MG63 (cell line): ENCODE measurements at regions not wholly inside any gene's neighbourhood (a gene's known extent, or its start where the extent isn't known, plus 50 kb on each side); places are given as distances from the start of the nearest gene placed in this dataset.

ENCODE experiments used
- DNase-seq: peaks from one replicate; pipeline ENCODE4 v3.0.0-alpha.2; 2020
- H3K27me3 ChIP-seq: fragments of 250-450 bp; sonication (Bioruptor Pico); 2 replicates; pipeline ENCODE4 v1.5.1; 2020; ENCODE audit warnings: mild to moderate bottlenecking, moderate library complexity
- H3K36me3 ChIP-seq: fragments of 250-450 bp; sonication (Bioruptor Pico); 2 replicates; pipeline ENCODE4 v1.5.1; 2020; ENCODE audit warnings: mild to moderate bottlenecking, moderate library complexity
- H3K4me3 ChIP-seq: fragments of 250-450 bp; sonication (Bioruptor Pico); 2 replicates; pipeline ENCODE4 v1.5.1; 2020; ENCODE audit warnings: mild to moderate bottlenecking, moderate library complexity
- H3K9me3 ChIP-seq: fragments of 250-450 bp; sonication (Bioruptor Pico); 2 replicates; pipeline ENCODE4 v1.5.1; 2020; ENCODE audit warnings: mild to moderate bottlenecking, moderate library complexity

DNA sequence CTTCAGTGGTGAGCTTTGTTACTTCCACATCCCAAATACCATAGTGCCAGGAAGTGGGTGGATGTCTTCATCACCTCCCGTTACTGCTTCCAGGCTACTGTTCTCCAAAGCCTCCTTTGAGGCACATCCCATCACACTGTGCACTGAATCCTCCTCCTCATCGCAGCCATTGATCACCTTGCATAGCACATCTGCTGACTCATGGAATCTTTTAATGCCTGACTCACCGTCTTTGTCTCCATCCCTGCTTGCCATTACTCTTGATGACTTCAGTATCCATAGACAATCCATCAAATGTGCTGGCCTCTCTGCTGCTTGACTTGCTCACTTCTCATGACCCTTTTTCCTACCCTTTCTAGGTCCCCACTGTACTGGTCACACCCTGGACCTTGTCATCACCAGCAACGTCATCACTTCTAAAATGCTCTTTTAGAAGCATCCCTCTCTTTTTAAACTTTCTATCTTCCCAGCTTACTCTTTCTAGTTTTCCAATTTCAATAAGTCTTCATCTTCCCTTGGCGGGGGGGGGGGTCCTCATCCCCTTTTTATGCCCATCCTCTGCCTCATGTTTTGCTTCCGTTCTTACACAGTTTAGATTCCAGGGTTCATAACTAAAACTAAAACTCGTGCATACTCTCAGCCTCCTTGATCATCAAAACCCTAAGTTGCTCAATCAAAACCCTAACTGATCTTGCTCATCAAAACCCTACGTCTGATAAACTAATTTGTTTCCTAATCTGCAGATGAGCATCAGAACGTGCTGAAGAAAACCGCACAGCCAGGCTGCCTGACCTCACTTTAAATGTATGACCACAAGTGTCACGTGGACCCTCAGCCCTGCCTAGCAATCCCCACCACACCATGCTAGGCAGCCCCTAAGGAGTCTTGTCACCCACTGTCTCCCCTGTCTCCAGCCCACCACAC is 289.7 kb upstream of the ZFHX3 start:
- Histone ChIP-seq H3K27me3 (no peaks in the 10 kb centered on the region), H3K36me3 (no peaks in the 10 kb centered on the region), H3K9me3 (no peaks in the 10 kb centered on the region), H3K4me3 (no peak overlapping the region)
- no peak for DNase-seq

DNA sequence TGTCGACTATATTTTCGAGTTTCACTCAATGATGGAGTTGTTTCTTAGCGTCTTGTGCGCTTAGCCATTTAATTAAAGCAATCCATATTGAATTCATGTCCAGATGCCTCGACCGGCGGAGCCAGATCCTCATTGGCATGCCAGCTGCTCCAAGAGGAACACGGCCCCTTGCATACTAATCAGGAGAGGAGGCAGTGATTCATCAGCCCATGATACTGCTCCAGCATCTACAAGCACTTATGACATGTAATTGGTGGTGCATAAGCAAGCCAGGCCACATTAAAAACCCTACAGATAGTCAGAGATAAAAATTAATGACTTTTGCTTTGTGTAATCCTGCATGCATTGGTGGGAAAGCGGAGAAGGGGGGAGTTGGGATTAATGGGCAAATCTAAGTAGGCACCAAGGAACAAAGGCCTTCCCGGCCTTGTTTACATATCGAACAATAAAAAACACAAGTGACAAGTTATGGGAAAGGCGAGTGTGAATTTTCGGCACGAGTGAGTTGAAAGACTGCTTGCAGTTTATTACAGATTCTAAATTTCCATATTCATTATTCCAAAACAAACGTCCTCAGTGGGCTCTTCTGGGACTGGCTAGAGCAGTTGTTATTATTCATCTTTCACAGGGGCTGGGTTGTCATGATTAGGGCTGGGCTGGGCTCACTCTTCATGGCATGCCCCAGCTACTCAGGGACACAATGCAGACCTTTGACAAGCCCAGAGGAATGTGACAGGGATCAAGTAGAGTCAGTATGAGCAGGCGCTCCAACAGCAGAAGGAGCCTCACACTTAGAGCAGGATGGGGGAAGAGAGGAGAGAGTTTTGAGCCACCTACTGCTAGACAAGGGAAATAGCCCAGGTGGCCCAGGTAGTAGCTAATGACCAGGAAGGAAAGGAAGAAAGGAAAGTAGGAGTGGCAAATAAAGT is 281.7 kb upstream of the ZFHX3 start:
- Histone ChIP-seq H3K9me3 (no peaks in the 10 kb centered on the region), H3K36me3 (no peaks in the 10 kb centered on the region), H3K27me3 (no peaks in the 10 kb centered on the region), H3K4me3 (no peak overlapping the region)
- no peak for DNase-seq

DNA sequence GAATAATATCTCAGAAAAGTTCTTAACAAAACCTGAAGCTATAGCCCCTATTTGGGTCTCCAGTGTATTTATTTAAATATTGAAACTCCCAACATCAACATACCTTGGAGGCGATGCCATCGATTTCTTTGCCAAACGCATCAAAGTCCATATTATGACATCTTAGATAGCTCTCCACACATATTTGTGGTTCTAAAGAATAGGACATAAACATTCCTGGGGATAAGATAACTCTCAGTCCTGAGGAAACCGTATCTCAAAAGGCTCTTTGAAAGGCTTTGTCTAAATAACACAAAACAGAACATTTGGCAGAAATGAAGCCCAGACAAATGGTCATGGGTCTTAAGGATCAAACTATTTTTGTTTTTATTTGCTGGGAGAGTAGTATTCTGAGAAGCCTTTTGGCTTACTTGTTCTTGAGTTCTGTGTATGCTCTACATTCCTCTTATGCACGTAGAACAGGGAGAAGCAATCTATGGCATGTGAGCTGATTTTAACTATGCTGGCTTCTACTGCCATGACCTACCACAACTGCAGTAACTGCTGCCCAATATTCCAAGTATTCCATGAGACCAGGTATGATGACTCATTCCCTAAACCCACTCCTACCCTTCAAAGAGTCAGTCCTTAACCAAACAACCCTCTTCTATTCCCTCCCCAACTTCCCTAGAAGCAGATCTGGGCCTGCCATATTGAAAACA is 279.0 kb upstream of the ZFHX3 start:
- no peaks in the 10 kb centered on the region for H3K27me3 ChIP-seq
- DNase-seq = no peak
- H3K4me3 ChIP-seq = no peak overlapping the region
- no peaks in the 10 kb centered on the region for H3K36me3 ChIP-seq
- no peaks in the 10 kb centered on the region for H3K9me3 ChIP-seq

DNA sequence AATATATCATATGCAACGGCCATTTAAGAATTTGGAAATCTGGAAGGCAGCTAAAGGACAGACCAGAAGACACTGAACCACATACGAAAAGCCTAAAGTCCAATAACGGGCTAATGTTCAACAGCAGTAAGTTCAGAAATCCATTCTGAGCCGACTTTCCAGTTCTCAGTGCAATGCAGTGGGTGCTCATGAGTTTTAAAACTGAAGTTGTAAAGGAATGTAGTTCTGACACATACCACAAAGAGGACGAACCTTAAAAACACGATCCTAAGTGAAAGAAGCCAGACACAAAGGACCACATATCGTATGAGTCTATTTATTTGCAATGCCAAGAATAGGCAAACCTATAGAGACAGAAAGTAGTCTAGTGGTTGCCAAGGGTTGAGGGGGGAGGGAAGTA is 278.3 kb upstream of the ZFHX3 start:
- no peak overlapping the region for H3K4me3 ChIP-seq
- no peaks in the 10 kb centered on the region for H3K27me3 ChIP-seq
- no peaks in the 10 kb centered on the region for H3K9me3 ChIP-seq
- no peaks in the 10 kb centered on the region for H3K36me3 ChIP-seq
- DNase-seq = no peak

DNA sequence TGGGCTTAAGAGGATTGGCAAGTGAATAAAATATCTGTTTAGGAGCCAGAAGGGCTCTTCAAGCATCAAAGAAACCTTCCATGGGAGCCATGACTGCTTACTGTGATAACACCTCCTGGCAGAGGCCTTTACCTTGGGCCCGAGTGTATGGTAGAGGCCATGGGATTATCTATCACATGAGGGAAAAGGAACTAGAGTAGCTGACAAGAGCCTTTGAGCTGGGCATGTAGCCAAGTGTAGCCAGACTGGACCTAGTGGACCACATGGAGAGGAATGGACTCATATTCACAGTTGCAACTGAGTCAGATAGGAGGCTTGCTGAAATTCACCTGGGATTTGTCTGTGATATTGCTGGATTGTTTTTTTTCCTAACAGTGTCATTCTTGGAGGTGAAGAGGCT is 276.0 kb upstream of the ZFHX3 start:
- H3K27me3 ChIP-seq = no peaks in the 10 kb centered on the region
- no peaks in the 10 kb centered on the region for H3K36me3 ChIP-seq
- no peak for DNase-seq
- H3K9me3 ChIP-seq = no peaks in the 10 kb centered on the region
- H3K4me3 ChIP-seq = no peak overlapping the region

DNA sequence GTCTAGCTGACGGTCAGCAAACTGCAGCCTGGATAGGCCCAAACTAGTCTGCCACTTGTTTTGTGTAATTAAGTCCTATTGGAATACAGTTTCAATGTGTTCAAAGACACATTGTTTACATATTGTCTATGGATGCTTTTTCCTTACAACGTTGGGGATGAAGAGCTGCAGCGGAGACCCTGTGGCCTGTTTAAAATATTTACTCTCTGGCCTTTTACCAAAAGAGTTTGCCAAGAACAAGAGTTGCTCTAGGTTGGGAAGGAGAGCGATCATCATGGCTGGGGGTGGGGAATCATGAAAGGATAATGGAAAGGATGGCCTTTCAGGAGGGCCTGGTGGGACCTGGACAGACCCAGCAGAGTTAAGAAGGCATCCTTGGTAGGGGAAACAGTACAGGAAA is 274.9 kb upstream of the ZFHX3 start:
- Histone ChIP-seq H3K27me3 (no peaks in the 10 kb centered on the region), H3K9me3 (no peaks in the 10 kb centered on the region), H3K36me3 (no peaks in the 10 kb centered on the region), H3K4me3 (no peak overlapping the region)
- DNase-seq = no peak

DNA sequence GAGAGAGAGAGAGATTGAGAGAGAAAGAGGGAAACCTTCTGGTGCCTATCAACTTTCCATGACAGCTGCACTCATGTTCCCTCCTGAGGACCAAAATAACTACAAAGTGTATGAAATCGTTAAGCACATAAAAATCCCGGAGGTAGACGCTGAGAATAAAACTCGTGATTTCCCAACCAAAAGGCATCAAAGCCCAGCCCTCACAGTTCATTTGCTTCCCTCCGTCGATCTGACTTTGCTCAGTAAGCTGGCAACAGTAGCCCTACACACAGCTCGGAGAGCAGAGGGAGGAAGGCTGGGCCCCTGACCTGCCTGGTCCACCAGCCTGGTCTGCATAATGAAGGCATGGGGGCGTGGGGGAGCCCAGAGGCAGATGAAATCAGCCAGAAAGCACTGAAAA is 273.9 kb upstream of the ZFHX3 start:
- no peak for DNase-seq
- Histone ChIP-seq H3K4me3 (no peak overlapping the region), H3K36me3 (no peaks in the 10 kb centered on the region), H3K9me3 (no peaks in the 10 kb centered on the region), H3K27me3 (no peaks in the 10 kb centered on the region)

DNA sequence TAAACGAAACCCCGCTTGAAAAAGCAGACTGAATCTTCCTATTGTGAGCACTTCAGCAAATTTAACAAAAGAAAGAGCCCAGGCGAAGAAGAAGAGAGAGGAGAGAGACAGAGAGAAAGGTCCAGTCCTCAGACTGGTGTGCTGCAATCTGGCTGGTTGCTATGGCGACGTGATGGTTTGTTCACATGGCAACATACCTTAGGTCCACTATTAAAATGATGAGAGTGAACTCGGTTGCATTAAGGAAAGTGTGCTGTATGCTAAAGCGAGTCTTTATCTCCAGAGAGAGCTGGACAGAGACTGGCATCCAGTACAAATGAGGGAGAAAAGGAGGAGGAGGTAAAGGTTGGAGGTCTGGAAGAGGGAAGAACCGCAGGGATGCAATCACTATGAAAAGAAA is 271.8 kb upstream of the ZFHX3 start:
- DNase-seq = no peak
- H3K36me3 ChIP-seq = no peaks in the 10 kb centered on the region
- H3K27me3 ChIP-seq = no peaks in the 10 kb centered on the region
- H3K4me3 ChIP-seq = no peak overlapping the region
- no peaks in the 10 kb centered on the region for H3K9me3 ChIP-seq

DNA sequence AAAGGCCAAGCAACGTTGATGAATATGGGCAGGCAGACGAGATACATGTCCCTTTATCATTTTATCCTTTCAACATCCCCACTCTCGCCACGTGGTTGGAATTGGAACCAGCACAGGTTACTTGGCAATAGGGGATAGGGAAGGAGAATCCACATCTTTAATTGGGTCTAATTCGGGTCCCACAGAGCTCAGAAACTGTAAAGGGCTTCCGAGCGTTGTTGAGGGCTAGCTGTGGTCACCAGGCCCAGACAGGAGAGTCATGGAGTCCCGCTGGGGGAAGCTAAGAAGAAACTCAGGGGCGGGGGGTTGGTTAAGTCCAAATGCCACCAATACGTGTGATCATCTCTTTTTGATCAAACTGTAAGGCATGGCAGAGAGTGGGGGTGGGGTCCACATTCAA is 271.3 kb upstream of the ZFHX3 start:
- H3K9me3 ChIP-seq = no peaks in the 10 kb centered on the region
- H3K4me3 ChIP-seq = no peak overlapping the region
- H3K36me3 ChIP-seq = no peaks in the 10 kb centered on the region
- DNase-seq = no peak
- H3K27me3 ChIP-seq = no peaks in the 10 kb centered on the region

DNA sequence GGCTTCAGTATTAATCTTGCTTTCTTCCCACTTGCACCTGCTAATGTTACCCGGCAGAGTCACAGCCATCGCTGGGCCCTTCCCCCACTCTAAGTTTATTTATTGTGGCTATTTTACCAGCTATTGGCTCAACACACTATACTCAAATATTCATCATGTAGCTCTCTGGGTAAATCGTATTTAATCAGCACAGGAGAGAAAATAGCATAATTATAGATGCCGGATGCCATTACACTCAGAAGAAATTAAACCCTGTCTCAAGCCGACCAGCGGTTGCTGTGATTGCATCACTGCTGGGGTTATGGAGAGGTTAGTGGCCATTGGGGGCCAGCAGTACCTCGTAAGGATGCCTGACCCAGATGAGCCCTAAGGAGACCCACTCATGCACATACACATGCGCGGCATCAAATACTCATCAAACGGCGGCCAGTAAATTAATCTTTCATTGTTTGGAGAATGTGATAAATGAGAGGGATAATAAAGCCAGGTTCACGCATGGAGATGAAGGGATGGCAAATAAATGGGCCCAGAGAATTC is 269.5 kb upstream of the ZFHX3 start:
- H3K9me3 ChIP-seq = no peaks in the 10 kb centered on the region
- no peak for DNase-seq
- no peaks in the 10 kb centered on the region for H3K36me3 ChIP-seq
- no peaks in the 10 kb centered on the region for H3K27me3 ChIP-seq
- no peak overlapping the region for H3K4me3 ChIP-seq

DNA sequence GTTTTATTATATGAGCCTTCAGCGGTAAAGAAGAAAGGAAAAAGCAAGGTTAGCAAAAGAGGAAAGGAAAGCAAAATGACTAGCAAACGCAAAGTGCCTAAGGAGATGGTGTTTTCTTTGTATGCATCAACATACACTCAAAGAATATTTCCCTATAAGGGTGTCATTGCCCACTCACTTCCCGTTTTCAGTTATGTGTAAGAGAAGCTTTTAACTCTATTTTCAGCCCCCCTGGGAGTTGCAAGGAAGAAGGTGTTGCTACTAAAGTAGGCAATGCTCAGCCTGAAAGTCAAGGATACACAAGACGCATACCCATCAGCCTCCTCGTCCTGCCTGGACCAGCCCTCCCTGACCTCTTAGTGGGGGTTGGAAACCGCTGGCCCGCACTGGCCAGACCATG is 267.7 kb upstream of the ZFHX3 start:
- H3K36me3 ChIP-seq = no peaks in the 10 kb centered on the region
- H3K27me3 ChIP-seq = no peaks in the 10 kb centered on the region
- no peak overlapping the region for H3K4me3 ChIP-seq
- no peak for DNase-seq
- H3K9me3 ChIP-seq = no peaks in the 10 kb centered on the region

DNA sequence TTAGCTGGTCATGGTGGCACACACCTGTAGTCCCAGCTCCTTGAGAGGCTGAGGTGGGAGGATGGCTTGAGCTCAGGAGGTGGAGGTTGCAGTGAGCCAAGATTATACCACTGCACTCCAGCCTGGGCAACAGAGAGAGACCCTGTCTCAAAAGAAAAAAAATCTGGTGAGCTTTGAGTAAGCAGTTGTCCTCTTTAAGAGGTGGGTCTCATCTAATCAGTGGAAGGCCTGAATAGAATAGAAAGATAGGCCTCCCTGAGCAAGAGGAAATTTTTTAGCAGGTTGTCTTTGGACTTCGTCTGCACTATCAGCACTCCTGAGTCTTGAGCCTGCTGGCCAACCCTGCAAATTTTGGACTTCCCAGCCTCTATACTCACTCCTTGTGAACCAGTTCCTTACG is 266.0 kb upstream of the ZFHX3 start:
- Histone ChIP-seq H3K27me3 (no peaks in the 10 kb centered on the region), H3K36me3 (no peaks in the 10 kb centered on the region), H3K9me3 (no peaks in the 10 kb centered on the region), H3K4me3 (no peak overlapping the region)
- no peak for DNase-seq

DNA sequence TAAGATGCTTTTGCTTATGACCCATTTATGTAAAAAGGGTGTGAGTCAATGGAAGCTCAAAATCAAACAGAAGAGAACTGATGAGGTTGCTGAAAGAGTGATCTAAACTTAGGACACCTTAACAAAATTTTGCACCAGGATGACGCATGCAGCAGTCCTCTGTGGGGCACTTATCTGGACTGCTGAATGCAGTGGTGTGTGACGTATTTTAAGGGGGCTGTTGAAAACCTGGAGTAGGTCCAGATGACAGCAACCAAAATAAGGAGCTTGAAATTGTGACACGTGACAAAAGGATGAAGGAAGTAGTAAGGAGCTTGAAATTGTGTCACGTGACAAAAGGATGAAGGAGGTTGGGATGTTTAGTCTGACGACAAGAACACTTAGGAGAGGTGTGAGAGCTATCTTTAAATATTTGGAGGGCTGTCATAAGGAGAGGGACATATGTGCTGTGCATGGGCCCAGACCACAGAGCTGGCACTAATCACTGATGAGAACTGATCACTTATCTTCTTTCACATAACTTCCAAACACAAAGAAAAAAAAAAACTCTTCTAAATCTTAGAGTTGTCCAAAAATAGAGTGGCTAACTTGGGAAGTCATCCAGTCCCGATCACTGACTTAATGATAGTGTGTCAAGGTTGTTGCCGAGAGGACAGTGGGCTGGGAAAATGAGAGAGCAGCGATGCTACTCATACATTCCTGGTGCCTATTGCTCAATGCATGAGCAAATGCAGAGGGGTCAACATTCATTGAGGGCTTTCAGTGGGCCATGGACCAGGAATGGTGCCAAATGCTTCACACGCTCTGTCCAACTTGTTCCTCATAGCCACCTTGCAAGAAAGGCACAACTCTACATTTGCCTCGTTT is 264.2 kb upstream of the ZFHX3 start:
- H3K9me3 ChIP-seq = no peaks in the 10 kb centered on the region
- no peaks in the 10 kb centered on the region for H3K27me3 ChIP-seq
- DNase-seq = no peak
- H3K4me3 ChIP-seq = no peak overlapping the region
- no peaks in the 10 kb centered on the region for H3K36me3 ChIP-seq

DNA sequence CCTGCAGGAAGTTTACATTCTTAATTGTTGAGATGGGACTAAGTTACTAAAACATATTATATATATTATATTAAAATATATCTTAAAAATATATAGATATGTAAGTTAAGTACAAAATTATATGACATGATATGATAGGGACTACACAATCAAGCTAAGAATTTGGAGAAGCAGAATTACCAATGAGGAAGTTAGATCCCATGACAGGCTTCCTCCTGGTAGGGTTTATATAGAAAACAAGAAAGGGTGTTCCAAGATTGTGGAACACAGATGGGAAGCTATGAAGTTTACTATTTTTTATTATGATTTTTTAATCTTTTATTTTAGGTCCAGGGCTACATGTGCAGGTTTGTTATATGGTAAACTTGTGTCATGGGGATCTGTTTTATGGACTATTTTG is 260.8 kb upstream of the ZFHX3 start:
- Histone ChIP-seq H3K9me3 (no peaks in the 10 kb centered on the region), H3K27me3 (no peaks in the 10 kb centered on the region), H3K4me3 (no peak overlapping the region), H3K36me3 (no peaks in the 10 kb centered on the region)
- DNase-seq = no peak

DNA sequence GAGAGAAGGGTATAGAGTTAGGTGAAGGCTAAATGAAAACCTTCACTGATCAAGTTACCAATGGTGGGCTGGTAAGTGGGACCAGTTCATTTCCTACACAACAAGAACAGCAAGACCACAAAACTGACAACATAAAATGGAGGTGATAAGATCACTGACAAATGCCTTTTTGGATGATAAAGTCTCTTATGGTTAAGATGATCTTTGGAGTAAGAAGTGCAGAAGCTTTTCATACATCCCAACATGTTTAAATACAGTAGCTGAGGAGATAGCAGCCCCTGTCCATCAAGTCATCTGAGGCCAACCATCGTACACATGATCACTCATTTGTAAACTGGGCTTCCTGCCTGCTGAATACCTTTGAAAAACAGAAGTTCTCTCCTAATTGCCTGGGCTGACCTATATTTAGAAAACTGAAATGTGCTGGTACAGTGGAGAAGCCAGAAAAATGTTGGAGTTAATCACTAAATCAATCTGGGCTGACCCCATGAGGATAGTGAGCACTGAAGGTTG is 259.0 kb upstream of the ZFHX3 start:
- H3K9me3 ChIP-seq = no peaks in the 10 kb centered on the region
- H3K36me3 ChIP-seq = no peaks in the 10 kb centered on the region
- no peak for DNase-seq
- no peak overlapping the region for H3K4me3 ChIP-seq
- no peaks in the 10 kb centered on the region for H3K27me3 ChIP-seq
